ENCODE measurements at regions not wholly inside any gene's neighbourhood (a gene's known extent, or its start where the extent isn't known, plus 50 kb on each side); places are given as distances from the start of the nearest gene placed in this dataset.

DNA sequence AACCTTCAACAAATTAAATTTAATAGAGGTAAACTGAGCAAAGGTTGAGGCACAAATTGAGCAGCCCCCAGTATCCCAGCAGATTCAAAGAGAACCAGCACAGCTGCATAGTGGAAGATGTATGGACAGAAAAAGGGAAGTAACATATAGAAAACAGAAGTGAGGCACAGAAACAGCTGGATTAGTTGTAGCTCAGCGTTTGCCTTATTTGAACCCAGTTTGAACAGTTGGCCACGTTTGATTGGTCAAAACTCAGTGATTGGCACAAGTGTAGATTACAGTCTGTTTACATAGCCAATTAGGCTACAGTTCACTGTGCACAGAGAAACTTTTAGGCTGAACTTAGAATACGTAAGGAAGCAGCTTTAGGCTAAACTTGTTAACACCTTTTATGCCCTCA is 315.5 kb downstream of the RMST start:
- TF ChIP-seq, protein P1, sequence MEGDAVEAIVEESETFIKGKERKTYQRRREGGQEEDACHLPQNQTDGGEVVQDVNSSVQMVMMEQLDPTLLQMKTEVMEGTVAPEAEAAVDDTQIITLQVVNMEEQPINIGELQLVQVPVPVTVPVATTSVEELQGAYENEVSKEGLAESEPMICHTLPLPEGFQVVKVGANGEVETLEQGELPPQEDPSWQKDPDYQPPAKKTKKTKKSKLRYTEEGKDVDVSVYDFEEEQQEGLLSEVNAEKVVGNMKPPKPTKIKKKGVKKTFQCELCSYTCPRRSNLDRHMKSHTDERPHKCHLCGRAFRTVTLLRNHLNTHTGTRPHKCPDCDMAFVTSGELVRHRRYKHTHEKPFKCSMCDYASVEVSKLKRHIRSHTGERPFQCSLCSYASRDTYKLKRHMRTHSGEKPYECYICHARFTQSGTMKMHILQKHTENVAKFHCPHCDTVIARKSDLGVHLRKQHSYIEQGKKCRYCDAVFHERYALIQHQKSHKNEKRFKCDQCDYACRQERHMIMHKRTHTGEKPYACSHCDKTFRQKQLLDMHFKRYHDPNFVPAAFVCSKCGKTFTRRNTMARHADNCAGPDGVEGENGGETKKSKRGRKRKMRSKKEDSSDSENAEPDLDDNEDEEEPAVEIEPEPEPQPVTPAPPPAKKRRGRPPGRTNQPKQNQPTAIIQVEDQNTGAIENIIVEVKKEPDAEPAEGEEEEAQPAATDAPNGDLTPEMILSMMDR (IDR thresholded peaks at IDR 0.05; ENCODE audit: borderline replicate concordance, insufficient read depth, low read depth, low read length) = no peak
- no peak overlapping the region for H3K4me3 ChIP-seq (ENCODE audit: low read depth, low read length)

DNA sequence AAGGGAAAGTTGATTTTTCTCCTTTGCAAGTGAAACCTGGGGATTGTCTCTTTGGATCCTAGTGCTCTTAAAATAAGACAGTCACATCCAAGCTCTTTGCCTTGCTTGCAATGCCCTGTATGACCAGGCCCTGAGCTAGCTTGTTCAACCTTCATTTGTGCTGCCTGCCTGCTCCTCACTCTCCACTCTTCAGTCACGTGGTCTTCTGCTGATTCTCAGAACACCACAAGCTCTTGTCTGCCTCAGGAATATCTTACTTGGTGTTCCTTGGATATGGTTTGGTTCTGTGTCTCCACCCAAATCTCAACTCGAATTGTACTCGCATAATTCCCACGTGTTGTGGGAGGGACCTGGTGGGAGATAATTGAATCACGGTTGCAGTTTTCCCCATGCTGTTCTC is 318.7 kb downstream of the RMST start:
- H3K4me3 ChIP-seq (ENCODE audit: low read depth, low read length) = no peak overlapping the region
- TF ChIP-seq, protein P1 (IDR thresholded peaks at IDR 0.05; ENCODE audit: borderline replicate concordance, insufficient read depth, low read depth, low read length) = no peak

DNA sequence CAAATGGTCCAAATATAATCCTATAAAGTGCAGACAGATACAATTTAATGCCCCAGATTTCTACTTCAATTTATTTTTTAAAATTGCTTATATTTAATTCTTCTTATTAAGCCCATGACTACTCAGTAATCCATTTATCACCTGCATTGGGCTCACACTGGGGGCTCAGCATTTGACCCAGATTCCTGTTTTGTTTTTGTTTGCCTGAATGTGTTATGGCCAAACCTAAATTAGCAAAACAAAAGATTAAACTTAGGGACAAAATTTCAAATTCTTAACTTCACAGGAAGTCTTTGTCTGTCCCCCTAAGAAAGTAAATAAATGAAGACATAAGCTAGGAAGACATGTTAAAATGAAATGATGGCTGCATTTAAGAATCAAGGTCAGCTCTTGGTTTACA is 322.3 kb downstream of the RMST start:
- TF ChIP-seq, protein P1 (IDR thresholded peaks at IDR 0.05; ENCODE audit: borderline replicate concordance, insufficient read depth, low read depth, low read length) = no peak

DNA sequence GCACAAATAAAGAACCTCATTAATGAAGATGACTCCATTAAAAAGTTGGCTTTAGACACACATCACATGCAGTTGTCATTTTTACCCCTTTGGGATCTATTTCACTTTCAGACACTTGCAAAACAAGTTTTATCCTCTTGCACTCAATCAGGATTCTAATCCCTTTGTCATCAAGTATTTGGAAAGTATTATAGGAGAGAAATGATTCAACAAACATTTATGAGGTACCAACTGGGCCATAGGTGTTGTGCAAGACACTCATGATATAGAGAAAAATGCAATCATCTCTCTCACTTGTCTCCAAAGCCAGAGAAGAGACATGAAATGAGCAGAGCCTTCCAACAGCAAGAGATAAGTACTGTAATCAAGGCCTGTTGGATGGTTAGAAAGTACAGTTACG is 327.7 kb downstream of the RMST start:
- TF ChIP-seq, protein P1 (IDR thresholded peaks at IDR 0.05; ENCODE audit: borderline replicate concordance, insufficient read depth, low read depth, low read length) = no peak
- H3K4me3 ChIP-seq (ENCODE audit: low read depth, low read length) = no peak overlapping the region

More for the DNA sequence above, 322.3 kb downstream of the RMST start:
- H3K4me3 ChIP-seq (ENCODE audit: low read depth, low read length) = no peak overlapping the region

DNA sequence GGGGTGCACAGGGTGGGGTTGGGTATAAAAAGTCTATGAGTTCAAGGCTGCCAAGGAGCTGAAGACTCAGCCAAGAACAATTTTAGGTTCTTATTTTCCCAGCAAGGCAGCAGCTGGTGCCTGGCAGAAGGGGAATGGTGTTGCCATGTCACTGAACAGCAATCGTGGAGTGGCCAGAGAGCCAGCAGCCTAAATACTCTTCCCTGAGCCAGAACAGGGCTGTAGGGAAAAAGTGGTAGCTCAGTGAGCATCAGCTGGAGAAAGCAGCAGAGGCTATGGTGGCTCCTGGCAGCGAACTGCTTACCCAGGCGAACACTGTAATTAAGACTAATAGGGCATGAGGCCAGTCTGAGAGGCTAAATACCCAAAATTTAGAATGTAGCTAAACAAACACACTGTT is 334.9 kb downstream of the RMST start:
- H3K4me3 ChIP-seq (ENCODE audit: low read depth, low read length) = no peak overlapping the region
- TF ChIP-seq, protein P1 (IDR thresholded peaks at IDR 0.05; ENCODE audit: borderline replicate concordance, insufficient read depth, low read depth, low read length) = no peak

DNA sequence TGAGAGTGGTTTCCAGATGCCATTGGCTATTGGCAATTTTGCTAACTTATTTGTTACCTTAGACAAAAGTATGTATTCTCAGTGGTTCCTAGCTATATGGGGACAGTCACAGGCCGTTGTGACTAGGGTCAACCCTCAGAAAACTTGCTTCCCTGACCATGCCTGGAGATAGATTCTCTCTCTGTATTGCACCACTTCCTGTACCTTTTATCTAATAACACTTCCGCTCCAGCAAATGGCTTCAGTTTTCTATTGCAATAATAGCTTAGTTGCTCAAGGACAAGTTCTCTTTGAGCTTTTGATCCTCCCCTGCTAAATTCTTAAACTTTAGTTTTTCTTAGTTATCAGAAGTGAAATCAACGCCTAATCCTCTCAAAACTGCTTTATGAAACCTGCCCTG is 338.0 kb downstream of the RMST start:
- no peak overlapping the region for H3K4me3 ChIP-seq (ENCODE audit: low read depth, low read length)
- TF ChIP-seq, protein P1 (IDR thresholded peaks at IDR 0.05; ENCODE audit: borderline replicate concordance, insufficient read depth, low read depth, low read length) = no peak

DNA sequence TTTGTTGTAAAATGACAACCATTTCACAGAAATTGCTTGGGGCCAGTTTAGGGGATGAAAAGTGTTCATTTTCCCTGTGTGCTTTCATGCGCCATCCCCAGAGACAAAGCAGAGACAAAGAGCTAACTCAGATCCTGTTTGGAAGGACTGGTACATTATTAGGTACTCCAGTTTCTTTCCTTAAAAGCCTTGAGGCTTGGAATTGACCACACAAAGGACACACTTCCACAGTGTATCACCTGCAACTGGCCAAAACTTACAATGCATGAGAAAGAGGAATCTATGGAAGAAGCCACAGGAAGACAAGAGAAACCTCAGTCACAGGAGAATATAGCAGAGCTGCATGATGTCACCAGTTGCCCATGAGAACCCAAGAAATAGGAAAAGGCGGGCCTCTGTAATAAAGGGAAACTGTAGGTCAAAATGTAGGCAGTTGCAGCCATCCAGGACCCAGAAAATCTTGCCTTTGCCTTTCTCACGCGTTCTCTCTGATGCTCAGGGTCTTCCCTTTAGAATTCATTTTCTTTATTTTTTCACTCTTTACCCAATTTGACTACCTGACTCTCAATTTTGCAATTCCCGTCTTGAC is 339.0 kb downstream of the RMST start:
- H3K4me3 ChIP-seq (ENCODE audit: low read depth, low read length) = no peak overlapping the region
- TF ChIP-seq, protein P1 (IDR thresholded peaks at IDR 0.05; ENCODE audit: borderline replicate concordance, insufficient read depth, low read depth, low read length) = no peak

All from GM12875 (cell line).